Brain microvascular endothelial cell (primary cell): ENCODE measurements at regions not wholly inside any gene's neighbourhood (a gene's known extent, or its start where the extent isn't known, plus 50 kb on each side); places are given as distances from the start of the nearest gene placed in this dataset.

Experiments
- DNase-seq: peaks from one replicate; pipeline ENCODE4 v3.0.0-alpha.2; 2020
- H3K27ac ChIP-seq: fragments of 250-450 bp; sonication (Bioruptor Pico); 2 replicates; pipeline ENCODE4 v1.5.1; 2020; ENCODE audit warnings: mild to moderate bottlenecking, moderate library complexity
- H3K27me3 ChIP-seq: fragments of 250-450 bp; sonication (Bioruptor Pico); replicated peaks from 2 replicates; pipeline ENCODE4 v1.5.1; 2020; ENCODE audit warnings: mild to moderate bottlenecking
- H3K36me3 ChIP-seq: fragments of 250-450 bp; sonication (Bioruptor Pico); replicated peaks from 2 replicates; pipeline ENCODE4 v1.5.1; 2020; ENCODE audit warnings: mild to moderate bottlenecking
- H3K4me3 ChIP-seq: 2 replicates; pipeline ENCODE4 v1.5.1; 2011; ENCODE audit warnings: low read depth, mild to moderate bottlenecking, control low read depth, low read length, moderate library complexity
- in situ Hi-C: cut with HindIII; loops from 2 replicates; pipeline ENCODE4 v1.10.0; 2017; ENCODE audit warnings: low sequenced_read_pairs, low pct_ligation_motif_present
- TF ChIP-seq, protein P1 (sequence below): IDR thresholded peaks from 2 replicates; pipeline ENCODE4 v1.5.1; 2011; ENCODE audit warnings: low read depth, mild to moderate bottlenecking, moderate library complexity, low read length, control low read depth, inconsistent platforms; ENCODE audit errors: missing control alignments

DNA sequence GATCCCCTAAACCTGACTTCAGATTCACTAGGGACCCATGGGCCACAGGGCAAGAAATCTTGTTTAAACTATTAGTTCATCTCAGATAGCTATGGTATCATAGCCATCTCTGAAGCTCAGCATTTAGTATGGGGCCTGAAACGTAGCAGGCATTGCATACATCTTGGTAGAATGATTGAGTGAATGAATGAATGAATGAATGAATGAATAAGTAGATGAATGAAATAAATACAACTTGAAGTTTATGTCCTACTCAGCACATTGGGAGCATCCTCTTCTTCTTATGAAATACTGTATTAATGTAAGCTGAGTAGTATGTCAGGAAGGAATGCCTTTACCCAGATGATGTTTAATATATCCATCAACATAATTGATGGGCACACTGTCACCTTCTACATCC is 175.4 kb upstream of the EEA1 start:
- no peak for DNase-seq
- Histone ChIP-seq H3K27me3 (no peaks in the 10 kb centered on the region), H3K36me3 (no peaks in the 10 kb centered on the region), H3K27ac (no peak overlapping the region), H3K4me3 (no peak overlapping the region)
- in situ Hi-C loops, result no loop called here
- TF ChIP-seq, protein P1, sequence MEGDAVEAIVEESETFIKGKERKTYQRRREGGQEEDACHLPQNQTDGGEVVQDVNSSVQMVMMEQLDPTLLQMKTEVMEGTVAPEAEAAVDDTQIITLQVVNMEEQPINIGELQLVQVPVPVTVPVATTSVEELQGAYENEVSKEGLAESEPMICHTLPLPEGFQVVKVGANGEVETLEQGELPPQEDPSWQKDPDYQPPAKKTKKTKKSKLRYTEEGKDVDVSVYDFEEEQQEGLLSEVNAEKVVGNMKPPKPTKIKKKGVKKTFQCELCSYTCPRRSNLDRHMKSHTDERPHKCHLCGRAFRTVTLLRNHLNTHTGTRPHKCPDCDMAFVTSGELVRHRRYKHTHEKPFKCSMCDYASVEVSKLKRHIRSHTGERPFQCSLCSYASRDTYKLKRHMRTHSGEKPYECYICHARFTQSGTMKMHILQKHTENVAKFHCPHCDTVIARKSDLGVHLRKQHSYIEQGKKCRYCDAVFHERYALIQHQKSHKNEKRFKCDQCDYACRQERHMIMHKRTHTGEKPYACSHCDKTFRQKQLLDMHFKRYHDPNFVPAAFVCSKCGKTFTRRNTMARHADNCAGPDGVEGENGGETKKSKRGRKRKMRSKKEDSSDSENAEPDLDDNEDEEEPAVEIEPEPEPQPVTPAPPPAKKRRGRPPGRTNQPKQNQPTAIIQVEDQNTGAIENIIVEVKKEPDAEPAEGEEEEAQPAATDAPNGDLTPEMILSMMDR, result no peak

DNA sequence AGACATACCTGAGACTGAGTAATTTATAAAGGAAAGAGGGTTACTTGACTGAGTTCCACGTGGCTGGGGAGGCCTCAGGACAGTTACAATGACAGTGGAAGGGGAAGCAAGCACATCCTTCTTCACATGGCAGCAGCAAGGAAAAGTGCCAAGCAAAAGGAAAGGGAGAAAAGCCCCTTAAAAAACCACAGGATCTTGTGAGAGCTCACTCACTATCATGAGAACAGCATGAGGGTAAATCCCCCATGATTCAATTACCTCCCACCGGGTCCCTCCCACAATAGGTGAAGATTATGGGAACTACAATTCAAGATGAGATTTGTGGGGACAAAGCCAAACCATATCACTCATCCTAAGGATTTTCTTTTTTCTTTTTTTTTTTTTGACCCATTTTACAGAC is 177.8 kb upstream of the EEA1 start:
- DNase-seq, result no peak
- Histone ChIP-seq H3K27me3 (no peaks in the 10 kb centered on the region), H3K36me3 (no peaks in the 10 kb centered on the region), H3K27ac (no peak overlapping the region), H3K4me3 (no peak overlapping the region)
- in situ Hi-C loops, result no loop called here
- TF ChIP-seq, protein P1, result no peak

DNA sequence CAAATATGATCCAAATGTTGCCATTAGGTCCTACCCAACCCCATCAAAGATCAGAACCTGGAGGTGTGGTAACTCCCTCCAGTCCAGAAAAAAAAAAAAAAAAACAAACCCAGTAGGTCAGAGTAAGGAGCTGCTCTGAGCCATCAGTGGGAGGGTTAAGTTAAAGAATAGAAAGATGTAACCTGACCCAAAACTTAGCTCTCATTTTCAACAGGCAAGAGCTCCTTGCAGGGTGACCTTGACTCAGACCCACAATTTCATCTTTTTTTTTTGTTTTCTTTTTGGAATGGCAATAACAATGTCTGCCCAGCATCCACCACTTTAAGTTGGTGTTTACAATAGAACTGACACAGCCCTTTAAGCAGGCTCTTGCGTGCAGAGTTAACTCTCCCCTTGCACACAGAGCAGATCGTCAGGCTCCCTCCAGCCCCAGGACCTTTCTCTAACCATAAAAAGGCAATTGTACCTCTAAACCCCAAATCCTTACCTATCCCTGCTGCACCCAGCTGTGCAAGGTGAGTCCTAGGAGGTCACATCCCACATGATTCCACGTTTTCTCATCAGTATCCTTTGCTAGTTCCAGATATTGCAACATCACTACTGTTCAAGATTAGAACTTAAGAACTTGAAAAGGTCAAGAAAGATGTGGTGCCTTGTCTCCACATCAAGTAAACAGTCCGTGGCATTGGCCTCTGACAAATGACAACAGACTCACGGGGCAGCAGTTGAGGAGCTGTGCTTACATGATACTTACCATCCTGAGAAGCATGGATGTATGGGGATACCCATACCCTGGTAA is 178.6 kb upstream of the EEA1 start:
- no peak overlapping the region for H3K27ac ChIP-seq
- H3K36me3 ChIP-seq, result no peaks in the 10 kb centered on the region
- no peak overlapping the region for H3K4me3 ChIP-seq
- no peaks in the 10 kb centered on the region for H3K27me3 ChIP-seq
- in situ Hi-C loops, result no loop called here
- DNase-seq, result no peak
- TF ChIP-seq, protein P1, result no peak

DNA sequence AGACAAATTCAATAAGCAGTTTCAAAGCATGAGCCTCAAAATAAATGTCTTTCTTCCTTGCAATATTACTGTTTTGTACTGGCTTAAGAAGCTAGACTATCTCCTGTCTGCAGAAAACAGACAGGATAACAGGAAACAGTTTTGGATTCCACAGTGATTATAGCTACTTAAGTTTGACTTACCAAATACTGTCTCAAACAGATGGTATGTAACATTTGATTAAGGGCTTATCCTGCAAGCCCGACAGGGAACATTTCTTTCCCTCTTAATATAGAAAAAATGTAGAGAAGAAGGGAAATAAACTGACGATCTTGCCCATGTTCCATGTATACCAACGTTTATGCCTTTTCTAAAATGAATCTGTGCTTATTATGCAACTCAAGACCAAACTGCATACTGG is 179.9 kb upstream of the EEA1 start:
- Histone ChIP-seq H3K4me3 (no peak overlapping the region), H3K36me3 (no peaks in the 10 kb centered on the region), H3K27ac (peak overlapping the region; percentile 71), H3K27me3 (no peaks in the 10 kb centered on the region)
- in situ Hi-C loops, result no loop called here
- TF ChIP-seq, protein P1, result no peak
- DNase-seq, result no peak

DNA sequence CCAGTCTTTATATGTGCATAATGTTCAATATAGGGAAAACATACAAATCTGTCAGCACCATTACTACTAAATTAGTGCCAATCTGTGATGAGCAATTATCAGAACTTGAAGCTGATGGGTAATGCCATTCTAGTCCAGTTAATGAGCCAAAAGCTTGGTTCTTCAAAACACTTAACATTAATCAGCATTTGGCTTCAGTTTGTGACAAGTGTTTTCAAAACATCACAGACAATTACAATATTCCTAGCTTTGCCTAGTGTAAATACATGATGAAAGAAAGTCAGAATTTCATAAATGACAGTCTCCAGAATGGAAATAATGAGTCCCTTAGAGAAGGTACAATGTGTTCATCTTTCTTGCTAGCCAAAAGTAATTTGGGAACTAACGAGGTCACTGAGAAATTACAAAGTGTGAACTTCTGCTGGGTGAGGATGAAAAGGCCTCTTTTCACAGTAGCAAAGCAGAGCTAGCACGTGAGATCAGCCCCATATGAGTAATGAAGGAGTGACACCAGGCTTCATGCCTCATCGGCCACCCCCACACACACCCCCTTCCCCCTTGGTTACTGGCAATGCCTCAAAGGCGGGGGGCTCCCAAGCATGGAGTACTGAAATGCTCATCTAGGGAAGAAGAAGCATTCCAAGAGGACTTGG is 180.6 kb upstream of the EEA1 start:
- Histone ChIP-seq H3K4me3 (no peak overlapping the region), H3K36me3 (no peaks in the 10 kb centered on the region), H3K27me3 (no peaks in the 10 kb centered on the region), H3K27ac (peak overlapping the region; percentile 71)
- in situ Hi-C loops, result no loop called here
- TF ChIP-seq, protein P1, result no peak
- no peak for DNase-seq

DNA sequence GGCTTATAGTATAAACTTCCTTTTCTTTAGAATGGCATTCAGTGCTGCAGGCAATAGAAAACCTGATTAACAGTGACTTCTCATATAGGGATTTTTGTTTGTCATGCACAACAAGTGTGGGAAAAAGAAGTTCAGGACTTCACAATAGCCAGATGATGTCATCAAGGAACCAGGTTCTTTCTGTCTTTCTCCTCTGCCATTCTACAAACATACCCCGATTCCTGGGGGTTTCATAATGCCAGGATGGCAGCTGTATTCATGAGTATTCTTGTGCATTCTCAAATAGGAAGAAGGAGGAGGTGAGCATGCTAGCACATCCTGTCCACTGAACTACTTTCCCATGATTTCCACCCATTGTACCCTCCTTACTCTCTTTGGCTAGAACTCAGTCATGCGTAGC is 182.7 kb upstream of the EEA1 start:
- no peak for DNase-seq
- in situ Hi-C loops, result no loop called here
- Histone ChIP-seq H3K36me3 (no peaks in the 10 kb centered on the region), H3K4me3 (no peak overlapping the region), H3K27me3 (no peaks in the 10 kb centered on the region), H3K27ac (no peak overlapping the region)
- TF ChIP-seq, protein P1, result no peak
